ENCODE measurements at regions not wholly inside any gene's neighbourhood (a gene's known extent, or its start where the extent isn't known, plus 50 kb on each side); places are given as distances from the start of the nearest gene placed in this dataset.

DNA sequence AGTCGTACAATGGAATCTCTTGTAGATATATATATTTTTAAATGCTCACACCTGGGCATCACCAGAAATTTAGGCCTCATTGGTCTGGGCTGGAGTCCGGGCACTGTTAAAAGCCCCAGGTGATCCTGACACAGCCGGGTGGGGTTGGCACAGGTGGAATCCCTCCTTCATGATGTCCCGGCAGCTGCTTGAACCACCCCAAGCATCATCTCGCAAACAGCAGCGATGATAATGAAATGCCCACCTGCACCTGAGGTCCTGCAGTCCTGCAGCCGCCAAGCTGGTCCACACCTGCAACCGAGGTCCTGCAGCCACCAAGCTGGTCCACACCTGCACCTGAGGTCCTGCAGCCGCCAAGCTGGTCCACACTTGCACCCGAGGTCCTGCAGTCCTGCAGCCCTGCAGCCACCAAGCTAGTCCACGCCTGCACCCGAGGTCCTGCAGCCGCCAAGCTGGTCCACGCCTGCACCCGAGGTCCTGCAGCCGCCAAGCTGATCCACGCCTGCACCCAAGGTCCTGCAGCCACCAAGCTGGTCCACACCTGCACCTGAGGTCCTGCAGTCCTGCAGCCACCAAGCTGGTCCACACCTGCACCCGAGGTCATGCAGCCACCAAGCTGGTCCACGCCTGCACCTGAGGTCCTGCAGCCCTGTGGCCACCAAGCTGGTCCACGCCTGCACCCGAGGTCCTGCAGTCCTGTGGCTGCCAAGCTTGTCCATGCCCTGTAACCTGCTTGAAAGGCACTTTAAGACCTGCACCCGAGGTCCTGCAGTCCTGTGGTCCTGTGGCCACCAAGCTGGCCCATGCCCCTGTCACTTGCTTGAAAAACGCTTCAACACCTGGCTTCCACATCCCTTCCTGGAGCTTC is 261.2 kb downstream of the DLL1 start:
- TF ChIP-seq, protein P1, sequence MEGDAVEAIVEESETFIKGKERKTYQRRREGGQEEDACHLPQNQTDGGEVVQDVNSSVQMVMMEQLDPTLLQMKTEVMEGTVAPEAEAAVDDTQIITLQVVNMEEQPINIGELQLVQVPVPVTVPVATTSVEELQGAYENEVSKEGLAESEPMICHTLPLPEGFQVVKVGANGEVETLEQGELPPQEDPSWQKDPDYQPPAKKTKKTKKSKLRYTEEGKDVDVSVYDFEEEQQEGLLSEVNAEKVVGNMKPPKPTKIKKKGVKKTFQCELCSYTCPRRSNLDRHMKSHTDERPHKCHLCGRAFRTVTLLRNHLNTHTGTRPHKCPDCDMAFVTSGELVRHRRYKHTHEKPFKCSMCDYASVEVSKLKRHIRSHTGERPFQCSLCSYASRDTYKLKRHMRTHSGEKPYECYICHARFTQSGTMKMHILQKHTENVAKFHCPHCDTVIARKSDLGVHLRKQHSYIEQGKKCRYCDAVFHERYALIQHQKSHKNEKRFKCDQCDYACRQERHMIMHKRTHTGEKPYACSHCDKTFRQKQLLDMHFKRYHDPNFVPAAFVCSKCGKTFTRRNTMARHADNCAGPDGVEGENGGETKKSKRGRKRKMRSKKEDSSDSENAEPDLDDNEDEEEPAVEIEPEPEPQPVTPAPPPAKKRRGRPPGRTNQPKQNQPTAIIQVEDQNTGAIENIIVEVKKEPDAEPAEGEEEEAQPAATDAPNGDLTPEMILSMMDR (conservative IDR thresholded peaks at IDR 0.05) = no peak
- TF ChIP-seq ZFX (IDR thresholded peaks at IDR 0.05) = no peak

All from C4-2B (cell line).